CD4-positive, alpha-beta T cell (primary cell): ENCODE measurements at regions not wholly inside any gene's neighbourhood (a gene's known extent, or its start where the extent isn't known, plus 50 kb on each side); places are given as distances from the start of the nearest gene placed in this dataset.

Source experiments
- ATAC-seq: fragments of 200-7000 bp; cut with Tn5 transposase; one replicate; pipeline ENCODE4 v1.10.0; 2022; ENCODE audit warnings: mild to moderate bottlenecking; ENCODE audit not compliant: poor library complexity
- CTCF ChIA-PET: fragments of 350-600 bp; sonication (Branson Sonifier 250); formaldehyde crosslinking; loops from one replicate; lab custom pipeline; 2021; ENCODE audit warnings: antibody characterized with exemption, inconsistent platforms; lab: Charles Lee
- POLR2A ChIA-PET: fragments of 350-600 bp; sonication (Branson Sonifier 250); formaldehyde crosslinking; loops from one replicate; lab custom pipeline; 2021; ENCODE audit warnings: antibody characterized with exemption, inconsistent platforms; lab: Charles Lee
- DNase-seq, 14 experiments: peaks; one replicate each; pipeline ENCODE4 v3.0.0-alpha.2; 2013 to 2020; ENCODE audit warnings: mixed read lengths in 2 of 14
- H3K27ac ChIP-seq, 2 donors: one replicate each; pipeline versions ENCODE4 v1.5.1 to v1.7.0; 2013; ENCODE audit warnings: low read length in 2 of 2, low read depth in 1 of 2, mild to moderate bottlenecking in 1 of 2
- H3K27me3 ChIP-seq, 2 experiments: 1 replicate in 1 of 2; 2 replicates in 1 of 2; pipeline versions ENCODE4 v1.6.1 to v1.7.0; 2013; ENCODE audit warnings: low read length in 2 of 2, control low read depth in 1 of 2, mild to moderate bottlenecking in 1 of 2, moderate library complexity in 1 of 2; ENCODE audit not compliant: insufficient read depth in 2 of 2, control insufficient read depth in 1 of 2
- H3K36me3 ChIP-seq: one replicate; pipeline ENCODE4 v1.6.1; 2013; ENCODE audit warnings: low read length, control low read depth; ENCODE audit not compliant: insufficient read depth
- H3K4me1 ChIP-seq: one replicate; pipeline ENCODE4 v1.6.1; 2013; ENCODE audit warnings: low read length, control low read depth; ENCODE audit not compliant: insufficient read depth
- H3K4me3 ChIP-seq: one replicate; pipeline ENCODE4 v1.5.1; 2013; ENCODE audit warnings: mild to moderate bottlenecking, low read length, moderate library complexity
- H3K9me3 ChIP-seq, 2 experiments: 1 replicate in 1 of 2; 2 replicates in 1 of 2; pipeline versions ENCODE4 v1.6.1 to v1.7.0; 2013; ENCODE audit warnings: low read length in 2 of 2, mild to moderate bottlenecking in 2 of 2, control low read depth in 1 of 2, moderate library complexity in 1 of 2; ENCODE audit not compliant: control insufficient read depth in 1 of 2, insufficient read depth in 1 of 2
- H3K27ac Mint-ChIP-seq: one replicate; pipeline ENCODE4 v1.8.0; 2020; ENCODE audit warnings: mixed read lengths
- H3K27me3 Mint-ChIP-seq: one replicate; pipeline ENCODE4 v1.8.0; 2021; ENCODE audit warnings: mixed read lengths
- H3K36me3 Mint-ChIP-seq: one replicate; pipeline ENCODE4 v1.8.0; 2021; ENCODE audit warnings: low read depth, mixed read lengths
- H3K4me1 Mint-ChIP-seq: one replicate; pipeline ENCODE4 v1.8.0; 2021; ENCODE audit warnings: low read depth, mixed read lengths
- H3K4me3 Mint-ChIP-seq: one replicate; pipeline ENCODE4 v1.8.0; 2020; ENCODE audit warnings: mild to moderate bottlenecking, mixed read lengths
- H3K9me3 Mint-ChIP-seq: one replicate; pipeline ENCODE4 v1.8.0; 2020; ENCODE audit warnings: mixed read lengths
- intact Hi-C, 2 experiments: fragments of 100-400 bp; cut with DNase I in 1 of 2; cut with micrococcal nuclease in 1 of 2; formaldehyde crosslinking; loops; one replicate each; pipeline versions ENCODE4 v1.15.1 to v1.9.0; 2023 to 2025; cut with DNase I, micrococcal nuclease
- TF ChIP-seq, protein P1 (sequence below): fragments of 200-600 bp; IDR thresholded peaks from one replicate; pipeline ENCODE4 v1.8.0; 2022; ENCODE audit warnings: antibody characterized with exemption, mild to moderate bottlenecking

DNA sequence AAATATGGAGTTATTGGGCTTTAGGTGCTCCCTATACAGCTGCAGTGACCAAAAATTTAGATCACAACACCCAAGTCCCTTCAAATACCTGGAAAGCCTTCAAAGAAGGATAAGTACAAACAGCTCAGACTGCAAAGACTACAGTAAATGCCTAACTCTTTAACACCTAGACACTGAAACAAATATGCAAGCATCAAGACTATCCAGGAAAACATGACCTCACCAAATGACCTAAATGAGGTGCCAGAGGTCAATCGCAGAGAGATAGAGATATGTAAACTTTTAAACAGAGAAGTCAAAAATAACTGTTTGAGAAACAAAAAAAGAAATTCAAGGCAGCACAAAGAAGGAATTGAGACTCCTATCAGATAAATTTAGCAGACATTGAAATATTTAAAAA, 753.8 kb upstream of the B3GALT2 start:
- Histone ChIP-seq H3K36me3 (no peaks in the 10 kb centered on the region), H3K4me3 (no peak overlapping the region), H3K27ac (no peak overlapping the region), H3K27me3 (no peaks in the 10 kb centered on the region), H3K9me3 (no peaks in the 10 kb centered on the region), H3K4me1 (no peaks in the 10 kb centered on the region)
- ATAC-seq, result no peak
- intact Hi-C loops, result loop anchor here in 1 of 2 experiments (2.0 kb wide), 1 partner anchor 19 kb away; no protein-coding TSS in a partner anchor
- TF ChIP-seq, protein P1, sequence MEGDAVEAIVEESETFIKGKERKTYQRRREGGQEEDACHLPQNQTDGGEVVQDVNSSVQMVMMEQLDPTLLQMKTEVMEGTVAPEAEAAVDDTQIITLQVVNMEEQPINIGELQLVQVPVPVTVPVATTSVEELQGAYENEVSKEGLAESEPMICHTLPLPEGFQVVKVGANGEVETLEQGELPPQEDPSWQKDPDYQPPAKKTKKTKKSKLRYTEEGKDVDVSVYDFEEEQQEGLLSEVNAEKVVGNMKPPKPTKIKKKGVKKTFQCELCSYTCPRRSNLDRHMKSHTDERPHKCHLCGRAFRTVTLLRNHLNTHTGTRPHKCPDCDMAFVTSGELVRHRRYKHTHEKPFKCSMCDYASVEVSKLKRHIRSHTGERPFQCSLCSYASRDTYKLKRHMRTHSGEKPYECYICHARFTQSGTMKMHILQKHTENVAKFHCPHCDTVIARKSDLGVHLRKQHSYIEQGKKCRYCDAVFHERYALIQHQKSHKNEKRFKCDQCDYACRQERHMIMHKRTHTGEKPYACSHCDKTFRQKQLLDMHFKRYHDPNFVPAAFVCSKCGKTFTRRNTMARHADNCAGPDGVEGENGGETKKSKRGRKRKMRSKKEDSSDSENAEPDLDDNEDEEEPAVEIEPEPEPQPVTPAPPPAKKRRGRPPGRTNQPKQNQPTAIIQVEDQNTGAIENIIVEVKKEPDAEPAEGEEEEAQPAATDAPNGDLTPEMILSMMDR, result no peak
- no peaks in the 10 kb centered on the region for H3K36me3 Mint-ChIP-seq
- no peak overlapping the region for H3K27ac Mint-ChIP-seq
- DNase-seq, result no peak
- no peaks in the 10 kb centered on the region for H3K27me3 Mint-ChIP-seq
- no peak overlapping the region for H3K4me3 Mint-ChIP-seq
- POLR2A ChIA-PET, result interaction anchor here (0.6 kb wide), 1 partner anchor 356 kb away, joined by 3 read pairs; no protein-coding TSS in a partner anchor
- H3K4me1 Mint-ChIP-seq, result no peaks in the 10 kb centered on the region
- H3K9me3 Mint-ChIP-seq, result peaks cover 8% of the 10 kb centered on the region
- CTCF ChIA-PET, result no interaction called here

DNA sequence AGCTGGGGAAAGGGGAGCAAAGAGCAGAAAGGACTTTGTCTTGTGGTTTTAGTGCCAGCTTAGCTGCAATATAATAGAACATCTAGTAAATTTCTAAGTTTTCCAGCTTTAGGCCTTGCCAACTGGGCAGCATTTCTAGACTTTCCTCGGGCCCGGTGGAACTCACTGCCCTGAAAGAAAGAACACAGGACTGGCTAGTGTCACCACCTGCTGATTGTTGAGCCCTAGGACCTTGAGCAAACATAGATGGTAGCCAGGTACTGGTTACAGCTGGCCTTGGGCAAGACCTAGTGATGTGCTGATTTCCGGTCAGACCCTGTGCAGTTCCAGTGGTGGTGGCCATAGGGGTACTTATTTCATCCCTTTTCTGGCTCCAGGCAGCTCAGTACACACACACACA, 753.2 kb upstream of the B3GALT2 start:
- no peaks in the 10 kb centered on the region for H3K36me3 Mint-ChIP-seq
- DNase-seq, result no peak
- H3K4me1 ChIP-seq, result no peaks in the 10 kb centered on the region
- TF ChIP-seq, protein P1, result no peak
- intact Hi-C loops, result no loop called here
- peaks cover 0 to 4% of the 10 kb centered on the region in 2 experiments for H3K9me3 ChIP-seq
- H3K27ac Mint-ChIP-seq, result no peak overlapping the region
- no peaks in the 10 kb centered on the region for H3K27me3 Mint-ChIP-seq
- ChIA-PET POLR2A (no interaction called here), CTCF (no interaction called here)
- peaks cover 8% of the 10 kb centered on the region for H3K9me3 Mint-ChIP-seq
- no peaks in the 10 kb centered on the region for H3K36me3 ChIP-seq
- H3K4me3 ChIP-seq, result no peak overlapping the region
- H3K4me3 Mint-ChIP-seq, result no peak overlapping the region
- no peak for ATAC-seq
- no peak overlapping the region for H3K27ac ChIP-seq
- H3K27me3 ChIP-seq, result no peaks in the 10 kb centered on the region
- no peaks in the 10 kb centered on the region for H3K4me1 Mint-ChIP-seq

DNA sequence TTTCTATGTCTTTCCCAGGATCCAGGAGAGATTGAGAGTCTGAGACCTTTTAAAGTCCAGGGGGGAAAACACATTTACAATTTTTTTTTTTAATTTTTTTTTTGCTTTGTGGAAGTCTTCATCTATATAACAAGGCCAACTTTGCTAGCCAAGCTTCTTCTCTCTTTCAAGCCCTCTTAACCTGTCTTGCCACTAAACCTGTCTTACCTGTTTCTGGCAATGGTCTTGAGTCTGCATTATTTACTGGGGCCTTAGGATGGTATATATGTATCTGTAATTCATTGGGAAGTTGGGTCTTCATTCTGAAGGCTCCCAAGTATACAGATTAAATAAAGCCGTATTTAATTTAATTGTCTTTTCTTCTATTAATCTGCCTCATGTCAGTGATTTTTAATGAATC, 750.9 kb upstream of the B3GALT2 start:
- no peak for ATAC-seq
- ChIA-PET CTCF (no interaction called here), POLR2A (no interaction called here)
- TF ChIP-seq, protein P1, result no peak
- H3K4me3 Mint-ChIP-seq, result no peak overlapping the region
- H3K36me3 Mint-ChIP-seq, result no peaks in the 10 kb centered on the region
- Histone ChIP-seq H3K27me3 (no peaks in the 10 kb centered on the region), H3K4me3 (no peak overlapping the region), H3K36me3 (no peaks in the 10 kb centered on the region), H3K27ac (no peak overlapping the region), H3K4me1 (no peaks in the 10 kb centered on the region), H3K9me3 (peaks cover 0 to 4% of the 10 kb centered on the region in 2 experiments)
- H3K9me3 Mint-ChIP-seq, result no peaks in the 10 kb centered on the region
- intact Hi-C loops, result no loop called here
- no peak for DNase-seq
- H3K27me3 Mint-ChIP-seq, result no peaks in the 10 kb centered on the region
- no peak overlapping the region for H3K27ac Mint-ChIP-seq
- H3K4me1 Mint-ChIP-seq, result no peaks in the 10 kb centered on the region
